ENCODE measurements at regions not wholly inside any gene's neighbourhood (a gene's known extent, or its start where the extent isn't known, plus 50 kb on each side); places are given as distances from the start of the nearest gene placed in this dataset.

- H3K4me3 ChIP-seq (ENCODE audit: low read depth, low read length): no peak overlapping the region
- TF ChIP-seq, protein P1, sequence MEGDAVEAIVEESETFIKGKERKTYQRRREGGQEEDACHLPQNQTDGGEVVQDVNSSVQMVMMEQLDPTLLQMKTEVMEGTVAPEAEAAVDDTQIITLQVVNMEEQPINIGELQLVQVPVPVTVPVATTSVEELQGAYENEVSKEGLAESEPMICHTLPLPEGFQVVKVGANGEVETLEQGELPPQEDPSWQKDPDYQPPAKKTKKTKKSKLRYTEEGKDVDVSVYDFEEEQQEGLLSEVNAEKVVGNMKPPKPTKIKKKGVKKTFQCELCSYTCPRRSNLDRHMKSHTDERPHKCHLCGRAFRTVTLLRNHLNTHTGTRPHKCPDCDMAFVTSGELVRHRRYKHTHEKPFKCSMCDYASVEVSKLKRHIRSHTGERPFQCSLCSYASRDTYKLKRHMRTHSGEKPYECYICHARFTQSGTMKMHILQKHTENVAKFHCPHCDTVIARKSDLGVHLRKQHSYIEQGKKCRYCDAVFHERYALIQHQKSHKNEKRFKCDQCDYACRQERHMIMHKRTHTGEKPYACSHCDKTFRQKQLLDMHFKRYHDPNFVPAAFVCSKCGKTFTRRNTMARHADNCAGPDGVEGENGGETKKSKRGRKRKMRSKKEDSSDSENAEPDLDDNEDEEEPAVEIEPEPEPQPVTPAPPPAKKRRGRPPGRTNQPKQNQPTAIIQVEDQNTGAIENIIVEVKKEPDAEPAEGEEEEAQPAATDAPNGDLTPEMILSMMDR (IDR thresholded peaks at IDR 0.05; ENCODE audit: borderline replicate concordance, insufficient read depth, low read depth, low read length): no peak
Measured at GRCh38 chr5:173547579-173547978, 68.9 kb downstream of the BOD1 start.

DNA sequence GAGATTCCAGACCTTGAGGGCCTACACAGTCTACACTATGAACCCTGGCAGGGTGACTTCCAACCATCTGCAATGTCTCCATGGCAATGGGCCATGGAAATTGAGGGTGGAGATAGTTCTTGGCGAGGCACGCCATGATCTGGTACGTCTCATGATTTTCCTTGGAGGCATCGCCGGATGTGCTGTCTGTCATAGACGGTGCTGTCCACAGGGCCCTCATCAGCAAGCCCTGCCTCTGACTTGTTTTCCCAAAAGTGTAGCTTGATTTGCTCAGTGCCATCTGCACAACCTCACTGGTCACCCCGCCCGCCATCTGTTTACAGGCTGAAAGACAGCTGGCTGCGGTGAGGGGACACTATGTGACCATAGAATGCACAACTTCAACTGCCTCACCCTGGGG lies 73.5 kb downstream of the BOD1 start:
- TF ChIP-seq, protein P1 (IDR thresholded peaks at IDR 0.05; ENCODE audit: borderline replicate concordance, insufficient read depth, low read depth, low read length): no peak
- H3K4me3 ChIP-seq (ENCODE audit: low read depth, low read length): no peak overlapping the region

DNA sequence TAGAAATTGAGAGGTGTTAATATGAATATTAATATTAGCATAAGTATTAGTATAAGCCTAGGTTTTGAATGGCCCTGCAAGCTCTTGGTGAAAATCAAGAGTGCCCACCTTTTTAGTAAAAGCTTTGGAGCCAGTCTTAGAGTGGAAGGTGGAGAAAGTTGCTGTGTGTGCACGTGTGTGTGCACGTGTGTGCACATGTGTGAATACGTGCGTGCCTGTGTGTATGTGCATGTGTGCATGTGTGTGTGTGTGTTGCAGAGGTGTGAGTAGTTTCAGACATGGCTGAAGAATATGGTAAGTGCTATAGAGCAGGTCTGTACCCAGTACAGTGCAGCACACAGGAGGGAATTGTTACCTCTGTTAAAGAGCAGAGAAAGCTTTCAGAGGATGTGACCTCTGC lies 74.3 kb downstream of the BOD1 start:
- H3K4me3 ChIP-seq (ENCODE audit: low read depth, low read length): no peak overlapping the region
- TF ChIP-seq, protein P1 (IDR thresholded peaks at IDR 0.05; ENCODE audit: borderline replicate concordance, insufficient read depth, low read depth, low read length): no peak

- TF ChIP-seq, protein P1 (IDR thresholded peaks at IDR 0.05; ENCODE audit: borderline replicate concordance, insufficient read depth, low read depth, low read length): no peak
- no peak overlapping the region for H3K4me3 ChIP-seq (ENCODE audit: low read depth, low read length)
Measured at GRCh38 chr5:173538654-173539053, 77.8 kb downstream of the BOD1 start.

DNA sequence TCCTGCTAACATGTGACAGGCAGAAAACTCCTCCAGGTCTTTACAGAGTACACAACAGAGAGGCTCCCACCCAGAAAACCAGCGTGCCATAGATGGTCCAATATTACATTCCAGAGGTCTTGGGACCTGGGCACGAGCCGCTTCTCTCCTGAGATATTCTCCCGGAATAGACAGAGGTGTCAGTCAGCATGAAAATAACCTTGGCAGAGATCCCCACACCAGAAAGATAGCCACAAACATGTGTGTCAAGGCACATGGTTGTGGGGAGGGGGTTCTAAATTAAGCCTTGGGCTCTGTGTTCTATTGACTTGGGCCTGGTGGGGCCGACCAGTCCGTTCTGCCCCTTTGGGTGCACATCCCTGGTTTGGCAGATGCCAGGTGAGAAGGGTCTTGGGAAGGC lies 78.4 kb downstream of the BOD1 start:
- TF ChIP-seq, protein P1 (IDR thresholded peaks at IDR 0.05; ENCODE audit: borderline replicate concordance, insufficient read depth, low read depth, low read length): no peak
- no peak overlapping the region for H3K4me3 ChIP-seq (ENCODE audit: low read depth, low read length)

DNA sequence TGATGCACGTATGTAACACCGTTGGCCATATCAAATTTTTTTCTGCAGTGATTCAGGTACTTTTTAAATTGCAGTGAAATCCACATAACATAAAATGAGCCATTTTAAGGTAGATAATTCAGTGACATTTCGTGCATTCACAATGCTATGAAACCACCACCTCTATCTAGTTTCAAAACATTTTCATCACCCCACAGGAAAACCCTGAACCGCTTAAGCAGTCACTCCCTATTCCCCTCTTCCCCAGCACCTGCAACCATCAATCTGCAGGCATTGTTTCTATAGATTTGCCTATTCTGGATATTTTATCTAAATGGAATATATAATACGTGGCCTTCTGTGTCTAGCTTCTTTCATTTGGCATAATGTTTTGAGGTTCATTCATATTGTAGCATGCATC lies 79.2 kb downstream of the BOD1 start:
- no peak overlapping the region for H3K4me3 ChIP-seq (ENCODE audit: low read depth, low read length)
- TF ChIP-seq, protein P1 (IDR thresholded peaks at IDR 0.05; ENCODE audit: borderline replicate concordance, insufficient read depth, low read depth, low read length): no peak

DNA sequence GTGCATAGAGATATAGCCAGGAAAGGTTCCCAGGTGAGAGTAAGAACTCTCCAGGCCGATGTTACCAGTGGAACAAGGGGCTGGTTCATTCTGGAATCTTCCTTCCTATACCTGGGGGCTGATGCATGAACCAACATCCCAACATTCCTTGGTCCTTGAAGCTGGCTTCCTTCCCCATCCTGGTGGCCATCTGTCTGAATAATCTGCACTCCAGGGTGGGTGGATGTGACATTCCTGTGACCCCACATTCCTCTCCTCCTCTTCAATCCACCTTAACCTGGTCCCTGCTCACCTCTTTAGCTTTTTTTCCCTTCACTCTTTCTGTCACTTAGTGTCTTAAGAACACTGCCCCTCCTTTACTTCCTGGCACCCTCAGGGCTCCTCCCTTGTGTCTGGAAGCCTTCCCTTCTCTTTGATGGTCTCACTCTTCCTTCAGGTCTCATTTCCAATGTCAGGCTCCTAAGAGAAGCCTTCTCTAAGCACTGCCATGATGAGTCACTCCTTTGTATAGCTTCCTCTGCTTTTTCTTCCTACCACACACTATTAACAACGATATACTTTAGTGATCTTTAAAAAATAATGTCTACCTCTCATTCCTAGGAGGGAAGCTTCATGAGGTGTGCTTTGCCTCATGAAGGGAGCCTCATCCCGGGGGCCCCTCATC lies 80.3 kb downstream of the BOD1 start:
- no peak overlapping the region for H3K4me3 ChIP-seq (ENCODE audit: low read depth, low read length)
- TF ChIP-seq, protein P1 (IDR thresholded peaks at IDR 0.05; ENCODE audit: borderline replicate concordance, insufficient read depth, low read depth, low read length): no peak

Measured in GM12875 (cell line).